Brain microvascular endothelial cell (primary cell): ENCODE measurements at regions not wholly inside any gene's neighbourhood (a gene's known extent, or its start where the extent isn't known, plus 50 kb on each side); places are given as distances from the start of the nearest gene placed in this dataset.

Experiments
- DNase-seq: peaks from one replicate; pipeline ENCODE4 v3.0.0-alpha.2; 2020
- H3K27ac ChIP-seq: fragments of 250-450 bp; sonication (Bioruptor Pico); 2 replicates; pipeline ENCODE4 v1.5.1; 2020; ENCODE audit warnings: mild to moderate bottlenecking, moderate library complexity
- H3K27me3 ChIP-seq: fragments of 250-450 bp; sonication (Bioruptor Pico); replicated peaks from 2 replicates; pipeline ENCODE4 v1.5.1; 2020; ENCODE audit warnings: mild to moderate bottlenecking
- H3K36me3 ChIP-seq: fragments of 250-450 bp; sonication (Bioruptor Pico); replicated peaks from 2 replicates; pipeline ENCODE4 v1.5.1; 2020; ENCODE audit warnings: mild to moderate bottlenecking
- H3K4me3 ChIP-seq: 2 replicates; pipeline ENCODE4 v1.5.1; 2011; ENCODE audit warnings: low read depth, mild to moderate bottlenecking, control low read depth, low read length, moderate library complexity
- CTCF ChIP-seq: IDR thresholded peaks from 2 replicates; pipeline ENCODE4 v1.5.1; 2011; ENCODE audit warnings: low read depth, mild to moderate bottlenecking, moderate library complexity, low read length, control low read depth, inconsistent platforms; ENCODE audit errors: missing control alignments
- in situ Hi-C: cut with HindIII; loops from 2 replicates; pipeline ENCODE4 v1.10.0; 2017; ENCODE audit warnings: low sequenced_read_pairs, low pct_ligation_motif_present

GRCh38 chr3:96106701-96107100 is 707.7 kb upstream of the EPHA6 start:
- in situ Hi-C loops: no loop called here
- no peak overlapping the region for H3K4me3 ChIP-seq
- no peak for TF ChIP-seq CTCF

More at GRCh38 chr3:96106701-96107100, 707.7 kb upstream of the EPHA6 start:
- Histone ChIP-seq H3K27me3 (no peaks in the 10 kb centered on the region), H3K27ac (no peak overlapping the region), H3K36me3 (no peaks in the 10 kb centered on the region)
- no peak for DNase-seq
